Medulla oblongata (tissue), 1 donor: ENCODE measurements at regions not wholly inside any gene's neighbourhood (a gene's known extent, or its start where the extent isn't known, plus 50 kb on each side); places are given as distances from the start of the nearest gene placed in this dataset.
"Not testable (repeated sequence)": the region's sequence is repeated elsewhere in the genome, so short reads cannot be mapped to it uniquely, and the experiment has no call there.

ENCODE experiments used
- DNase-seq: peaks from one replicate; pipeline ENCODE4 v3.0.0-alpha.2; 2015; ENCODE audit errors: extremely low spot score

DNA sequence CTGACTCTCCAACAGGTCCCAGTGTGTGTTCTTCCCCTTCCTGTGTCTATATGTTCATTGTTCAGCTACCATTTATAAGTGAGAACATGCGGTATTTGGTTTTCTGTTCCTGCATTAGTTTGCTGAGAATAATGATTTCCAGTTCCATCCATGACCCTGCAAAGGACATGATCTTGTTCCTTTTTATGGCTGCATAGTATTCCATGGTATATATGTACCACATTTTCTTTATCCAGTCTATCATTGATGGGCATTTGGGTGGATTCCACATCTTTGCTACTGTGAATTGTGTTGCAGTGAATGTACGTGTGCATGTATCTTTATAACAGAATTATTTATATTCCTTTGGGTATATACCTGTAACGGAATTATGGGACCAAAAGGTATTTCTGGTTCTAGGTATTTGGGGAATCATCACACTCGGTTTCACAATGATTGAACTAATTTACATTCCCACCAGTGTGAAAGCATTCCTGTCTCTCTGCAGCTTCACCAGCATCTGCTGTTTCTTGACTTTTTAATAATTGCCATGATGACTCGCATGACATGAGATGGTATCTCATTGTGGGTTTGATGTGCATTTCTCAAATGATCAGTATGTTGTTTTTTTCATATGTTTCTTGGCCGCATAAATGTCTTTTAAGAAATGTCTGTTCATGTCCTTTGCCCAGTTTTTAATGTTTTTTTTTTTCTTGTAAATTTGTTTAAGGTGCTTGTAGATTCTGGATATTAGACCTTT lies 60.2 kb downstream of the LSMEM1 start:
- no peak for DNase-seq

DNA sequence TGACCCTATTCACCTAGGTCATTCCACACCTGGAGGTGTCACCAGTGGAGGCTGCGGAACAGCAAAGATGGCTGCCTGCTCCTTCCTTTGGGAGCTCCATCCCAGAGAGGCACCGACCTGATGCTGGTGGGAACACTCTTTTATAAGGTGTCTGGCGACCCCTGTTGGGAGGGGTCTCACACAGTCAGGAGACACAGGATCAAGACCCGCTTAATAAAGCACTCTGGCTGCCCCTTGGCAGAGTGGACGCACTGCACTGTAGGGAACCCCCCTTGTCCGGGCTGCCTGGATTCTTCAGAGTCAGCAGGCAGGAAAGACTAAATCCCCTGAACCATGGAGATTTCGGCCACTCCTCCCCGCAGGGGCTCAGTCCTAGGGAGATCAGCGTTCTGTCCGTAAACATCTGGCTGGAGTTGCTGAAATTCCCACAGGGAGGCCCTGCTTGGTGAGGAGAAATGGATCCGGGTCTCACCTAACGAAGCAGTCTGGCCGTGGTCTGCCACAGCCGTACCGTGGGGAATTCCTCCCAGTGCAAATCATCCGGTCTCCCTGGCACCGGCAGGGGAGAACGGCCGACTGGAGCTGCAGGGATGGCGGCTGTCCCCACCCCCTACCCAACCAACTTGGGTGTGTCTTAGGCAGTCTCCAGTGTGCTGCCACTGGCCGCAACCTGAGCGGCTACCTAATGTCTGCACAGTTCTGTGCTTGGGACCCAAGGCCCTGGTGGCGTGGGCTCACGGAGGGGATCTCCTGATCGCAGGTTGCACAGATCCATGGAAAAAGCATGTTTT lies 66.1 kb downstream of the LSMEM1 start:
- no peak for DNase-seq

- DNase-seq: no peak
Measured at GRCh38 chr7:112547916-112548315, 67.1 kb downstream of the LSMEM1 start.

GRCh38 chr7:112550468-112551060 lies 69.8 kb downstream of the LSMEM1 start:
- peak; percentile 63 for DNase-seq

GRCh38 chr7:112551521-112551920 lies 70.7 kb downstream of the LSMEM1 start:
- not testable (repeated sequence) for DNase-seq

GRCh38 chr7:112554591-112554990 lies 73.8 kb downstream of the LSMEM1 start:
- no peak for DNase-seq

DNA sequence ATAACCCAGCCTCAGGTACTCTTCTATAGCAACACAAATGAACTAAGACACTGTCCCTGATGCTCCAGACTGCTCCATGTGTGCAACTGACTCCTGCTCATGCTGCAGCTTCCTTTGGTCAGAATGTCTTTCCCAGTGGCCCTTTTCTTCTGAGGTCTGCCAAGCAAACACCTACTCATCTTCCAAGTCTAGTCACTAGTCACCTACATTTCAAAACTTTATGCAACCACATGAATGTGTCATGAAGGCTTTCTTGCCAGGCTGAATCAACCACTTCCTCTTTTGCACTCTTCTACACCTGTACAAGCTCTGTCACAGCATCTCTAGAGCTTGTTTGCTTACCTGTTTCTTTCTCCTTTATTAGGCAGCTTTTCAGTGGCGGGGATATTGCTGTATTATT lies 75.8 kb downstream of the LSMEM1 start:
- no peak for DNase-seq

DNA sequence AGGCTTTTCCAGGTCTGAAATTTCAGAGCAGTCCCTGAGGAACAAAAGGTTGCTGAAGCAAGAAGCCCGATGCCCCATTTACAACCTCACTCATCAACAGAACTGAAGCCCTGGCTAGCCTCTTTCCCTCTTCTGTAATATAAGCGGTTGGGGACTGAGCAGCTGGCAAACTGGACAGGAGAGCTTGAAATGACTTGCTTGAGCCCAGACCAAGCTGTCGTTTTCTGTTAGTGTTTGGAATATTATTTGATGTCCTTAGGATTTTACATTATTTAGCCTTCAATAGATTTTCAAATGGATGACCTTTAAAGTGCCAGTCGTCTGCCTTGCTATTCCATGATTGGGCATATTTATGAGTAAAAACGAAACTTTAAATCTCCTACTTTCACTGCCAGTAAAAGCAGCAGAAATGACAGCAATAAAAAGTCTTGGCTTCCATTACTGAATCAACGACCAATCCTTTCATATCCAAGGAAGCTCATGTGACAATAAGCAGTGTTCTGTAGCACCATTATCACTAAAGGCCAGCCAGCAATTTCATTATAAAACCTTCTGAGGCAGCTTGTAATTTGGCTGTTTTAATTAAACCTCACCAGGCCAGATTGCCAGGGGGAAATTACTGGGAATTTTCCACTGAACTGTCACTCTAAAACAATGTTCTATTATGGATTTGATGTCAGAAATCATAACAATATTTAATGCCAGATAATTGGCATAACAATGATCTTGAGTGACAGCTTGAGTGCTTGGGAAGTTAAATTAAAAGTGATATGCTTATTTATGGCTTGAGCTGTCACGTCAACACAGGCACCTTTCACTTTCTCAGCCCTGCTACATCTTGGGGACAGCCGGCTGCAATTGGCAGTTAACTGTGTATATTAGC lies 85.9 kb downstream of the LSMEM1 start:
- no peak for DNase-seq

- no peak for DNase-seq
Measured at GRCh38 chr7:112567388-112567787, 86.6 kb downstream of the LSMEM1 start.

- no peak for DNase-seq
Measured at GRCh38 chr7:112571852-112572607, 91.2 kb downstream of the LSMEM1 start.

GRCh38 chr7:112572669-112573301 lies 92.0 kb downstream of the LSMEM1 start:
- no peak for DNase-seq

GRCh38 chr7:112573302-112574039 lies 92.7 kb downstream of the LSMEM1 start:
- no peak for DNase-seq

GRCh38 chr7:112575864-112576263 lies 95.1 kb downstream of the LSMEM1 start:
- no peak for DNase-seq

DNA sequence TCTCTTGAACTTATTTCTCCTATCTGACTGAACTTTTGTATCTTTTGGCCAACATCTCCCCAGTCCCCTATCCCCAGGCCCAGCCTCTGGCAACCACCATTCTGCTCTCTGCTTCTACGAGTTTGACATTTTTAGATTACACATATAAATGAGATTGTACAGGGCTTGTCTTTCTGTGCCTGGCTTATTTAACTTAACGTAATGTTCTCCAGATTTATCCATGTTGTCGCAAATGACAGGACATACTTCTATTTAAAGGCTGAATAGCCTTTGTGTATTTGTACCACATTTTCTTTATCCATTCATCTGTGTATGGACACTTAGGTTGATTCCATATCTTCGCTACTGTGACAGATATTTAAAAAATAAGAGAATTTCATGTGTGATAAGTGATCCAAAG lies 98.6 kb downstream of the LSMEM1 start:
- DNase-seq: no peak

- no peak for DNase-seq
Measured at GRCh38 chr7:112580717-112581435, 100.1 kb downstream of the LSMEM1 start.

GRCh38 chr7:112581529-112581928 lies 100.7 kb downstream of the LSMEM1 start:
- no peak for DNase-seq

DNA sequence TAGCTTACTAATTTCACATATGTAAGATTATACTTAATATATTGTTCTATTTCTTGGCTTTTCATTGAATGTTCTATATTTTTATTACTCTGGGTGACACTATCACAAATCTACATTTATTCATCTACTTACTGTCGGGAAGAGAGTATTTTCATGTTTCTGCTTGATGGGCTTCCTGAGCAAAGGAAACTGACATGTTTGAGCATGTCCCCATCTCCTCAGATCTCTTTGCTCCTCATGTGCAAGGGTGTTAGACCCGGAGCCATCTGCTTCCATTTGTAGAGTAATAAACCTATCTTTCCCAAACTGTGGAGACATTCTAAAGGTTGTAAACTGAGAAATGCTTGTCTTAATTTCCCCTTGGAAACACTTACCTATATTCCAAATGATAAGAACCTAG lies 103.5 kb downstream of the LSMEM1 start:
- no peak for DNase-seq

- no peak for DNase-seq
Measured at GRCh38 chr7:112587504-112587903, 106.7 kb downstream of the LSMEM1 start.

- not testable (repeated sequence) for DNase-seq
Measured at GRCh38 chr7:112592565-112593263, 111.9 kb downstream of the LSMEM1 start.
